ENCODE measurements at regions not wholly inside any gene's neighbourhood (a gene's known extent, or its start where the extent isn't known, plus 50 kb on each side); places are given as distances from the start of the nearest gene placed in this dataset.

GRCh38 chr1:14010476-14010875, 310.5 kb downstream of the PRDM2 start:
- ATAC-seq (no peak), DNase-seq (no peak)
- Histone ChIP-seq H3K36me3 (ENCODE audit: insufficient read depth in 1 of 2, low read depth in 1 of 2) (no peaks in the 10 kb centered on the region), H3K9me3 (peaks cover 6% of the 10 kb centered on the region), H3K4me3 (no peak overlapping the region), H3K27me3 (ENCODE audit: insufficient read depth in 3 of 3, low read length in 2 of 3) (no peaks in the 10 kb centered on the region), H3K27ac (no peak overlapping the region), H3K4me1 (no peaks in the 10 kb centered on the region)
- no peak for TF ChIP-seq CTCF (IDR thresholded peaks at IDR 0.05)
- intact Hi-C loops (cut with DNase I), result no loop called here

GRCh38 chr1:14011132-14011531, 311.1 kb downstream of the PRDM2 start:
- no peaks in the 10 kb centered on the region for H3K4me1 ChIP-seq
- TF ChIP-seq CTCF (IDR thresholded peaks at IDR 0.05), result no peak
- peaks cover 6% of the 10 kb centered on the region for H3K9me3 ChIP-seq
- no peak overlapping the region for H3K4me3 ChIP-seq
- intact Hi-C loops (cut with DNase I), result no loop called here
- H3K27ac ChIP-seq, result no peak overlapping the region
- DNase-seq, result no peak
- peaks cover 0 to 4% (median 0%) of the 10 kb centered on the region in 3 donors for H3K27me3 ChIP-seq (ENCODE audit: insufficient read depth in 3 of 3, low read length in 2 of 3)
- 58 to 68% (median 61%) methylated on average over 9 of the region's 9 CpGs for WGBS, 3 donors
- no peak for ATAC-seq
- H3K36me3 ChIP-seq (ENCODE audit: insufficient read depth in 1 of 2, low read depth in 1 of 2), result no peaks in the 10 kb centered on the region

- H3K27me3 ChIP-seq (ENCODE audit: insufficient read depth in 3 of 3, low read length in 2 of 3), result peaks cover 0 to 4% (median 0%) of the 10 kb centered on the region in 3 donors
- no peak overlapping the region for H3K27ac ChIP-seq
- intact Hi-C loops (cut with DNase I), result no loop called here
- no peak overlapping the region for H3K4me3 ChIP-seq
- H3K36me3 ChIP-seq (ENCODE audit: insufficient read depth in 1 of 2, low read depth in 1 of 2), result no peaks in the 10 kb centered on the region
- H3K9me3 ChIP-seq, result peaks cover 6% of the 10 kb centered on the region
- TF ChIP-seq CTCF (IDR thresholded peaks at IDR 0.05), result no peak
- ATAC-seq (no peak), DNase-seq (no peak)
- H3K4me1 ChIP-seq, result no peaks in the 10 kb centered on the region
Measured at GRCh38 chr1:14011888-14012287, 311.9 kb downstream of the PRDM2 start.

GRCh38 chr1:14014929-14015328, 314.9 kb downstream of the PRDM2 start:
- no peak overlapping the region for H3K4me3 ChIP-seq
- 25 to 32% (median 28%) methylated on average over 3 of the region's 3 CpGs for WGBS, 3 donors
- H3K9me3 ChIP-seq, result no peaks in the 10 kb centered on the region
- H3K27me3 ChIP-seq (ENCODE audit: insufficient read depth in 3 of 3, low read length in 2 of 3), result peaks cover 0 to 7% (median 2%) of the 10 kb centered on the region in 3 donors
- no peak for ATAC-seq
- intact Hi-C loops (cut with DNase I), result no loop called here
- H3K27ac ChIP-seq, result no peak overlapping the region
- no peaks in the 10 kb centered on the region for H3K4me1 ChIP-seq
- no peak for TF ChIP-seq CTCF (IDR thresholded peaks at IDR 0.05)
- DNase-seq, result no peak
- H3K36me3 ChIP-seq (ENCODE audit: insufficient read depth in 1 of 2, low read depth in 1 of 2), result no peaks in the 10 kb centered on the region

GRCh38 chr1:14015917-14016316, 315.9 kb downstream of the PRDM2 start:
- no peak for TF ChIP-seq CTCF (IDR thresholded peaks at IDR 0.05)
- no peaks in the 10 kb centered on the region for H3K9me3 ChIP-seq
- ATAC-seq, result no peak
- no peak overlapping the region for H3K27ac ChIP-seq
- no peak for DNase-seq
- H3K4me3 ChIP-seq, result no peak overlapping the region
- 63 to 74% (median 67%) methylated on average over 4 of the region's 4 CpGs for WGBS, 3 donors
- intact Hi-C loops (cut with DNase I), result no loop called here
- H3K4me1 ChIP-seq, result no peaks in the 10 kb centered on the region
- H3K27me3 ChIP-seq (ENCODE audit: insufficient read depth in 3 of 3, low read length in 2 of 3), result peaks cover 0 to 7% (median 2%) of the 10 kb centered on the region in 3 donors
- H3K36me3 ChIP-seq (ENCODE audit: insufficient read depth in 1 of 2, low read depth in 1 of 2), result no peaks in the 10 kb centered on the region

All from psoas muscle (tissue), 7 donors.